Fibroblast of the aortic adventitia (primary cell): ENCODE measurements at regions not wholly inside any gene's neighbourhood (a gene's known extent, or its start where the extent isn't known, plus 50 kb on each side); places are given as distances from the start of the nearest gene placed in this dataset.
A peak's percentile ranks its signal among the peaks of the same experiment; 100 is the strongest.

Source experiments
- DNase-seq: peaks from one replicate; pipeline ENCODE4 v3.0.0-alpha.2; 2010; ENCODE audit warnings: low read depth
- H3K4me3 ChIP-seq: 2 replicates; pipeline ENCODE4 v1.5.1; 2011; ENCODE audit warnings: low read depth, mild to moderate bottlenecking, control low read depth, low read length, moderate library complexity
- TF ChIP-seq, protein P1 (sequence below): IDR thresholded peaks from 2 replicates; pipeline ENCODE4 v1.5.1; 2011; ENCODE audit warnings: mild to moderate bottlenecking, low read length, control low read depth, inconsistent platforms; ENCODE audit not compliant: insufficient read depth

DNA sequence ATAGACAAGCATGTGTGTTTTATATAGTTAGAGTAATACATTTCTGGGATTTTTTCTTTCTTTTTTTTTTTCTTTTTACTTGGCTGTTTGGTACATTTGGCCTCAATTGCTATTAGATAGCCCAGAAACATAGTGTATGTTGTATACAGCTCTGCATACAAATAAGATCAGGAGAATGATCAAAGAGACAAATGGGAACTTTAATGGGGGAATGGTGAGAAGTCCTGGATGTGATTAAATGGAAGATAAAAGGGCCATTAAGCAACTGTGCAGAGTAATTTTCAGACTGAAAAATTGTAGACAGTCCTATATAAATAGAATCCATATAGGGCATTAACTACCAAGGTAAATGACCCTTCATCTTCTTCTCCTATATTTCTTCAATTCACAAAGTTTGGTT is 575.6 kb downstream of the EBF1 start:
- DNase-seq, result no peak
- no peak overlapping the region for H3K4me3 ChIP-seq
- TF ChIP-seq, protein P1, sequence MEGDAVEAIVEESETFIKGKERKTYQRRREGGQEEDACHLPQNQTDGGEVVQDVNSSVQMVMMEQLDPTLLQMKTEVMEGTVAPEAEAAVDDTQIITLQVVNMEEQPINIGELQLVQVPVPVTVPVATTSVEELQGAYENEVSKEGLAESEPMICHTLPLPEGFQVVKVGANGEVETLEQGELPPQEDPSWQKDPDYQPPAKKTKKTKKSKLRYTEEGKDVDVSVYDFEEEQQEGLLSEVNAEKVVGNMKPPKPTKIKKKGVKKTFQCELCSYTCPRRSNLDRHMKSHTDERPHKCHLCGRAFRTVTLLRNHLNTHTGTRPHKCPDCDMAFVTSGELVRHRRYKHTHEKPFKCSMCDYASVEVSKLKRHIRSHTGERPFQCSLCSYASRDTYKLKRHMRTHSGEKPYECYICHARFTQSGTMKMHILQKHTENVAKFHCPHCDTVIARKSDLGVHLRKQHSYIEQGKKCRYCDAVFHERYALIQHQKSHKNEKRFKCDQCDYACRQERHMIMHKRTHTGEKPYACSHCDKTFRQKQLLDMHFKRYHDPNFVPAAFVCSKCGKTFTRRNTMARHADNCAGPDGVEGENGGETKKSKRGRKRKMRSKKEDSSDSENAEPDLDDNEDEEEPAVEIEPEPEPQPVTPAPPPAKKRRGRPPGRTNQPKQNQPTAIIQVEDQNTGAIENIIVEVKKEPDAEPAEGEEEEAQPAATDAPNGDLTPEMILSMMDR, result no peak

DNA sequence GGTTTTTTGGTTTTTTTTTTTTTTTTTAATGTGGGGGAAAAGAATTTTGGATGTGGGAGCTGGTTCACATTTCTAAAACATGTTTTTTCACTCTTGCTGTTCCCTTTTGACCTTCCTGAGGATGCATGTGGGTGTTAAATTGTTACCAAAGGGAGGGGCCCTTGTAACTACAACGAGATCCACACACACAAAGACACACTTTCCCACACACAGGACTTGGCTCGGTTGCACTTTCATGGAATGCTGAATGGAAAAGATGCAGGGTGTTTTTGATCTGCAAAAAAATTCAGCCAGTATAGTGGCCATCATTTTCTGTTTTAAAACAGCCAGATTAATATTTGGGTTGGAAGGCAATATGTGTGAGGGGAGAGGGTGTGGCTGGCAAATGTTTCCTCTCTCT is 576.9 kb downstream of the EBF1 start:
- DNase-seq, result peak; percentile 73
- H3K4me3 ChIP-seq, result no peak overlapping the region
- TF ChIP-seq, protein P1, result no peak

DNA sequence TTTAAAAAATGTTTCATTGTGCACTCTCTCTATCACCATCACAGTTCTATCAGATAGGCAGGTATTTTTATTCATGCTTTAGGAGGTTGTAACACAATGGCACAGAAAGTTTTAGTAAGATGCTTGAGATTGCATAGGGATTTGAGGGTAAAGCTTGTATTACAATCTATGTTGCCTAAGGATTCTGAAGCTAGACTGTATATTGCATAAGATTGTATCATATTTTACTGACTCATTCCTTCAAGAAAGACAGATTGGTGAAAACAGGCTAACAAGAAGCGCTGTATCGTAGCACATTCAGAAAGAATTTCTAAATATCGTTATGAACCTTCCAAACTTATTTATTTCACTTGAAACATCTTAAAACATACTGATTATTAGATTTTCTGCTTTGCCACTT is 577.7 kb downstream of the EBF1 start:
- TF ChIP-seq, protein P1, result no peak
- DNase-seq, result peak; percentile 73
- no peak overlapping the region for H3K4me3 ChIP-seq

DNA sequence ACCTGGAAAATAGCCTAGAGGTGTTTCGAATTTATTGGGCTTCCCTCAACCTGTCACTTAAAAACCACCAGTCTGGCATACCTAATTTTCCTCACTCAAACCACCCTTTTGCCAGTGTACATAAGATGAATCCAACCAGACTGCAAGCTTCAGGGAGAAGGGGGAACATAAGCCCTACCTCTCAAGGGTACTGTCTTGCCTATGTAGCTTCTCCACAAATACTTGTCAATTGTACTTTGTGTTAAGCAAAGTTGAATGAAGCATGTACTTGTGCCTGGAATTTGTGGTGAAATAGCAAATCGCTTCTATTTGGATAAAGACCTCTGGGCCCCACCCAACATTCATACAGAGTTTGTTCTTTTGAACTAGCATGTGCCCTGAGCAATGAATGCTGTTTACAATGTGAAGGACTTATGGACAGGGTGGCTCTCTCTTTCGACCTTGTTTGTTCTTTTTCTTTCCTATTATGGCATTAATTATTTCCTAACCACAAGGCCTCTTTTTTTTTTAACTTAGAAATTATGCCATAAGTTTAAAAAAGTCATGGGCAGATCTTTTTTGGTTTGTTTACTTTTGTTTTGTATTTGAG is 580.2 kb downstream of the EBF1 start:
- TF ChIP-seq, protein P1, result no peak
- H3K4me3 ChIP-seq, result no peak overlapping the region
- DNase-seq, result peak; percentile 19

DNA sequence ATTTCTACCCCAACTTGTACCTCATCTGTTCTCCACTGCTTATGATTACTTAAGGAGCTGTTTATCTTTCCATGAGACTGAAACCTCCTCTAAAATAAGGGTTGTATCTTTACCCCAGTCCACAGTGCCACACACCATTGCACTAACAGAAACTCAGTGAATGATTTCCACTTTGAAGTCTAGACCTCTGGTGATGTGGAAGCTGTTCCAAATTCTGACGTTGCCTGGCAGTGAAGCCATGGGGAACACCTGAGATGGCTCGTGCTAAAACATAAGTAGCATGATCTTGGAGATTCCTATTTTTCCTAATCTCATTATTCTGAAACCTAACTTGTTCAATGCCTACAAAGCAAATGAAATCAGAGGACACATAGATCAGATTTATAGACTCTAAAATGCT is 583.2 kb downstream of the EBF1 start:
- DNase-seq, result no peak
- no peak overlapping the region for H3K4me3 ChIP-seq
- TF ChIP-seq, protein P1, result no peak

DNA sequence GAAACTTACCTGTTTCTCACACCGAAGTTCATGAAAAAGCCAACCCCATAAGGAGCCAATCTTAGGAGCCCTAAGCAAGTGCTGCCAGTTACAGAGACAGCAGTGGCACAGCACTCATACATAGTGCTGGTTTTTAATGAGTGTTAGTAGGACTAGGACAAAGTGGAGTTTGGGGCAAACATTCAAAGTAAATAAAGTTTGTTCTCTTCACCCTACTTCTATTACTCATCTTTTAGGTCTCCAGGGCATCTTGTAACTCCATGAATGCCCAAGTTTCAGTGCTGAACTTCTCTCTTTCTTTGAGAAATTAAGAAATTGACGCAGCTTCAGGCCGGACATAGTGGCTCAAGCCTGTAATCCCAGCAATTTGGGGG is 584.7 kb downstream of the EBF1 start:
- no peak overlapping the region for H3K4me3 ChIP-seq
- TF ChIP-seq, protein P1, result no peak
- no peak for DNase-seq
